Activated CD4-positive, alpha-beta memory T cell treated with anti-CD3 and anti-CD28 coated beads, Interleukin-2, amount 10 ng/mL, durations not matched to agents 7 days and 5 days (primary cell): ENCODE measurements at regions not wholly inside any gene's neighbourhood (a gene's known extent, or its start where the extent isn't known, plus 50 kb on each side); places are given as distances from the start of the nearest gene placed in this dataset.

ENCODE experiments used
- CTCF ChIA-PET: fragments of 350-600 bp; sonication (Branson Sonifier 250); formaldehyde crosslinking; loops from one replicate; lab custom pipeline; 2021; ENCODE audit warnings: antibody characterized with exemption, inconsistent platforms; lab: Charles Lee
- POLR2A ChIA-PET: fragments of 350-600 bp; sonication (Branson Sonifier 250); formaldehyde crosslinking; loops from one replicate; lab custom pipeline; 2021; ENCODE audit warnings: antibody characterized with exemption; lab: Charles Lee
- DNase-seq: peaks from one replicate; pipeline ENCODE4 v3.0.0-alpha.2; 2020
- H3K27ac Mint-ChIP-seq: one replicate; pipeline ENCODE4 v1.8.0; 2021; ENCODE audit warnings: mild to moderate bottlenecking, mixed read lengths
- H3K27me3 Mint-ChIP-seq: one replicate; pipeline ENCODE4 v1.8.0; 2021; ENCODE audit warnings: mixed read lengths
- H3K36me3 Mint-ChIP-seq: one replicate; pipeline ENCODE4 v1.8.0; 2021; ENCODE audit warnings: low read depth, mixed read lengths
- H3K4me1 Mint-ChIP-seq: one replicate; pipeline ENCODE4 v1.8.0; 2021; ENCODE audit warnings: mixed read lengths
- H3K4me3 Mint-ChIP-seq: one replicate; pipeline ENCODE4 v1.8.0; 2021; ENCODE audit warnings: mild to moderate bottlenecking, mixed read lengths
- H3K9me3 Mint-ChIP-seq: one replicate; pipeline ENCODE4 v1.8.0; 2021; ENCODE audit warnings: mixed read lengths

GRCh38 chr17:53118948-53119347, 703.8 kb upstream of the KIF2B start:
- H3K27me3 Mint-ChIP-seq = no peaks in the 10 kb centered on the region
- H3K4me1 Mint-ChIP-seq = no peaks in the 10 kb centered on the region
- DNase-seq = no peak
- H3K9me3 Mint-ChIP-seq = peaks cover 5% of the 10 kb centered on the region
- H3K27ac Mint-ChIP-seq = no peak overlapping the region
- ChIA-PET CTCF (no interaction called here), POLR2A (no interaction called here)
- no peak overlapping the region for H3K4me3 Mint-ChIP-seq
- H3K36me3 Mint-ChIP-seq = no peaks in the 10 kb centered on the region

- ChIA-PET CTCF (no interaction called here), POLR2A (no interaction called here)
- H3K4me1 Mint-ChIP-seq = no peaks in the 10 kb centered on the region
- H3K9me3 Mint-ChIP-seq = peaks cover 8% of the 10 kb centered on the region
- no peak overlapping the region for H3K4me3 Mint-ChIP-seq
- H3K27ac Mint-ChIP-seq = no peak overlapping the region
- no peaks in the 10 kb centered on the region for H3K27me3 Mint-ChIP-seq
- no peak for DNase-seq
- no peaks in the 10 kb centered on the region for H3K36me3 Mint-ChIP-seq
These were observed 715.8 kb upstream of the KIF2B start for GRCh38 chr17:53106886-53107285.

DNA sequence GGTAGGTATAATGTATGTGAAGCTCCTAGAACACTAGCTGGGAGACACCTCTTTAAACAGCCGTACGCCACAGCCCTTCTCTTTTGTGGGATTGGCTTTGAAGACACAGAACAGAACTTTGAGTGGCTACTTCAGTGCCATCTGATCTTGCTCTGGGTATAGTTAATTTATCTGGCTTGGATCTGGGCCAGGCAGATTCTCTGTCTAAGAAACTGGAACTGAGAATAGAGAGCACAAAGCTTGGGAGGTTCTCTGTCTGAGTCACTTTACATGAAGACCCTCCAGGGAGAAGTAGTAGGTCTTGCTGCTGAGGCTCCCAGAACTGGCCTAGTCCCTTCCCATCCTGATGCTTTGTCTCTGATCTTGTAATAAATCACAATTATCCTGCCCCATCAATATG, 721.0 kb upstream of the KIF2B start:
- H3K36me3 Mint-ChIP-seq = no peaks in the 10 kb centered on the region
- H3K4me3 Mint-ChIP-seq = no peak overlapping the region
- H3K4me1 Mint-ChIP-seq = no peaks in the 10 kb centered on the region
- no peak for DNase-seq
- no peak overlapping the region for H3K27ac Mint-ChIP-seq
- ChIA-PET CTCF (no interaction called here), POLR2A (no interaction called here)
- H3K27me3 Mint-ChIP-seq = no peaks in the 10 kb centered on the region
- peaks cover 8% of the 10 kb centered on the region for H3K9me3 Mint-ChIP-seq

GRCh38 chr17:53100126-53100525, 722.6 kb upstream of the KIF2B start:
- ChIA-PET POLR2A (no interaction called here), CTCF (no interaction called here)
- H3K4me1 Mint-ChIP-seq = no peaks in the 10 kb centered on the region
- no peaks in the 10 kb centered on the region for H3K36me3 Mint-ChIP-seq
- H3K27ac Mint-ChIP-seq = no peak overlapping the region
- no peaks in the 10 kb centered on the region for H3K27me3 Mint-ChIP-seq
- peaks cover 10% of the 10 kb centered on the region for H3K9me3 Mint-ChIP-seq
- no peak overlapping the region for H3K4me3 Mint-ChIP-seq
- no peak for DNase-seq

DNA sequence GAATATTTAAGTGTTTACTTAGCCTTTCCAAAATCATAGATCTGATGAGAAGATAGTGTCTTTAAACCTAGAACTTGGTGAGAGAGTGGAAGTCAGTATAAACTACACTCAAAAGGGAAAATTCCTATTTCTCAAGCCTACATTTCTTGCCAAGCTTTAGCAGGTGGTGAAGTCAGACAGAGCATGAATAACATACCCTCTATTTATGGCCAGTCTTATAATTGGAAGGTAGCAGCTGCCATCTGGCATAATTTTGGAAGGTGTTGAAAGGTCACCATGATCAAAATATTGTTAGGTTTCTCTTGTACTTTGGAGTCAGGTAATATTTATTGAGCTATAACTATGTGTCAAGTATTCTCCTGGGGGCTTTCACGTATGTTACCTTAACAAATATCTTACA, 729.3 kb upstream of the KIF2B start:
- H3K4me1 Mint-ChIP-seq = no peaks in the 10 kb centered on the region
- no peak overlapping the region for H3K4me3 Mint-ChIP-seq
- no peaks in the 10 kb centered on the region for H3K36me3 Mint-ChIP-seq
- DNase-seq = no peak
- CTCF ChIA-PET = no interaction called here
- H3K27ac Mint-ChIP-seq = no peak overlapping the region
- no peaks in the 10 kb centered on the region for H3K27me3 Mint-ChIP-seq
- POLR2A ChIA-PET = no interaction called here
- peaks cover 7% of the 10 kb centered on the region for H3K9me3 Mint-ChIP-seq

DNA sequence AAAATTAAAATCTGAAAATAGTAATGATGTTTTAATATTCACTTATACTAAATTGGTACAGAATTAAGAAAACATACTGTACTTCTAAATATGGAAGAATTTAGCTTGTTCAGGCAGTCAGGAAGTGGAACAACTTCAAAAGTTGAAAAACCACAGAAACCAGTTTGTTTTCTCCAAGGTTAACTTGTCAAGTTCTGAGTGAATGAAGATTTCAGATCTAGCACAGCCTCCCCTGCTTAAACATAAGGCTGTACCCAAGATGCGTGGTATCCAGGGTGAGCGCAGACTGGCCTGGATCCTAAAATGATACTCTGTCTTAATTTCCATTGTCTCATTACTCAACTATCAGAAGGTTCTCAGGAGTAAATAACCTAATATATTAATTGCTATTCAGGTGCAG, 730.7 kb upstream of the KIF2B start:
- Mint-ChIP-seq H3K9me3 (peaks cover 7% of the 10 kb centered on the region), H3K27me3 (no peaks in the 10 kb centered on the region), H3K36me3 (no peaks in the 10 kb centered on the region), H3K27ac (no peak overlapping the region), H3K4me3 (no peak overlapping the region), H3K4me1 (no peaks in the 10 kb centered on the region)
- no peak for DNase-seq
- POLR2A ChIA-PET = no interaction called here
- CTCF ChIA-PET = no interaction called here

DNA sequence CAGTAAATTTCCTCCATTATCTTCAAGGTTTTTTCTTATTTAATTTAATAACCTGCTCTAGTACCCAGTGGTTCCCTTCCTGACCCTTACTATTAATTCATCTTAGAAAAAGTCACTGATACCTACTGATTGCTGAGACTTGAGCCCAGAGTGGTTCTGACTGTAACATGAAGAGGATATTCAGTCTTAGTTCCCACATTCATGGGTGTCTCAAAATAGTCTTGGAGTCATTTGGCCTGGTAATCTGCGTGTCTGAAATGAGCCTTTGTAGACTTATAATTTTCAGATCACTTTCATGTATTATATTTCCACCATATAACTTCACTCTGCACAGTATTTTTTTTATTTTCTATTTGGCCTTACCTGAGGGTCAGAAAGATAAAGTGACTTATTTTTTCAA, 732.0 kb upstream of the KIF2B start:
- no peaks in the 10 kb centered on the region for H3K4me1 Mint-ChIP-seq
- no peaks in the 10 kb centered on the region for H3K36me3 Mint-ChIP-seq
- CTCF ChIA-PET = no interaction called here

GRCh38 chr17:53088481-53088880, 734.2 kb upstream of the KIF2B start:
- peaks cover 9% of the 10 kb centered on the region for H3K9me3 Mint-ChIP-seq
- H3K36me3 Mint-ChIP-seq = no peaks in the 10 kb centered on the region
- no peaks in the 10 kb centered on the region for H3K27me3 Mint-ChIP-seq
- DNase-seq = no peak
- no peak overlapping the region for H3K27ac Mint-ChIP-seq
- H3K4me1 Mint-ChIP-seq = no peaks in the 10 kb centered on the region
- ChIA-PET POLR2A (no interaction called here), CTCF (no interaction called here)
- no peak overlapping the region for H3K4me3 Mint-ChIP-seq

More for the DNA sequence above, 732.0 kb upstream of the KIF2B start:
- Mint-ChIP-seq H3K9me3 (peaks cover 7% of the 10 kb centered on the region), H3K4me3 (no peak overlapping the region), H3K27me3 (no peaks in the 10 kb centered on the region), H3K27ac (no peak overlapping the region)
- no peak for DNase-seq
- POLR2A ChIA-PET = no interaction called here

DNA sequence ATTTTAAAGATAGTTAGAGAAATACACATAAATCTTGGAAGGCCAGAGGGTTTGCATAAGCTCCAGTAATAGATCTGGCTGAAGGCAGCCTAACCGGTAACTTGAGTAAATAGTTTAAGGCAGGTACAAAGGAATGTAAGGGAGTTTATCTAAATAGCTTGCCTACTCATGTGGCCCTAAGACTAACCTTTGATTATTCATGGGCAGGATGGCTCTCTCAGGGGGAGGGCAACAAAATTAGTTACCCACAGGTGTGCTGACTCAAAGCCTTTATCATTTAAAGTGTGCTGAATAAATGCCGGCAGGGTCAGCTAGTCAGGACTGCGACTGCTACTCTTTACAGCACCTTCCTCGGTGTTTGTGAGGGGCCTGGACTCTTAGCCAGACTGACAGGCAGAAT, 761.3 kb upstream of the KIF2B start:
- POLR2A ChIA-PET = no interaction called here
- no peak for DNase-seq
- CTCF ChIA-PET = no interaction called here
- Mint-ChIP-seq H3K27ac (no peak overlapping the region), H3K9me3 (peaks cover 16% of the 10 kb centered on the region), H3K4me1 (no peaks in the 10 kb centered on the region), H3K4me3 (no peak overlapping the region), H3K27me3 (no peaks in the 10 kb centered on the region), H3K36me3 (no peaks in the 10 kb centered on the region)

- Mint-ChIP-seq H3K36me3 (no peaks in the 10 kb centered on the region), H3K27me3 (no peaks in the 10 kb centered on the region), H3K27ac (no peak overlapping the region), H3K9me3 (peaks cover 9% of the 10 kb centered on the region), H3K4me1 (no peaks in the 10 kb centered on the region), H3K4me3 (no peak overlapping the region)
- CTCF ChIA-PET = no interaction called here
- POLR2A ChIA-PET = no interaction called here
- DNase-seq = no peak
These were observed 764.7 kb upstream of the KIF2B start for GRCh38 chr17:53058031-53058430.

GRCh38 chr17:53046781-53047180, 775.9 kb upstream of the KIF2B start:
- ChIA-PET POLR2A (no interaction called here), CTCF (no interaction called here)
- peaks cover 12% of the 10 kb centered on the region for H3K9me3 Mint-ChIP-seq
- DNase-seq = no peak
- no peak overlapping the region for H3K27ac Mint-ChIP-seq
- no peaks in the 10 kb centered on the region for H3K4me1 Mint-ChIP-seq
- H3K36me3 Mint-ChIP-seq = no peaks in the 10 kb centered on the region
- H3K27me3 Mint-ChIP-seq = no peaks in the 10 kb centered on the region
- no peak overlapping the region for H3K4me3 Mint-ChIP-seq

DNA sequence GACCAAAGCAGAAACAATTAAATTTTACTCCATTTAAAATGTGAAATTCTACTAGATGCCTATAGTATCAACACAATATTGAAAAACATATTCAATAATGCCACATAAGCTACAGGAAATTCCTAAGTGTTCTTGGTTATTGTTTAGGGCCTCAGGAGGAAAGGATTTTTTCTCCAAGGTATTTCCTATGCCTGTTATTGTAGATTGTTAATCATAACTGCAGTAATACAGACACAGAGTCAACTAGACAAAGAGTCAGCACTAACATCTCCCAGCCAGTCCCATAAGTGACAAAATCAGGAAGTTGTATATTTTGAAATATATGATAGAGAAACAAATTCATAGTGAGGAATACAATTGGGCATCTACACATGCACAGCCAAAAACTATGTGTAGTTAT, 782.7 kb upstream of the KIF2B start:
- no peak overlapping the region for H3K27ac Mint-ChIP-seq
- H3K9me3 Mint-ChIP-seq = peaks cover 2% of the 10 kb centered on the region
- no peaks in the 10 kb centered on the region for H3K27me3 Mint-ChIP-seq
- H3K4me1 Mint-ChIP-seq = no peaks in the 10 kb centered on the region
- ChIA-PET CTCF (no interaction called here), POLR2A (no interaction called here)
- H3K36me3 Mint-ChIP-seq = no peaks in the 10 kb centered on the region
- H3K4me3 Mint-ChIP-seq = no peak overlapping the region
- DNase-seq = no peak

GRCh38 chr17:53033297-53033696, 789.4 kb upstream of the KIF2B start:
- Mint-ChIP-seq H3K9me3 (peaks cover 7% of the 10 kb centered on the region), H3K36me3 (no peaks in the 10 kb centered on the region), H3K27ac (no peak overlapping the region), H3K4me3 (no peak overlapping the region), H3K27me3 (no peaks in the 10 kb centered on the region), H3K4me1 (no peaks in the 10 kb centered on the region)
- no peak for DNase-seq
- POLR2A ChIA-PET = no interaction called here
- CTCF ChIA-PET = no interaction called here

DNA sequence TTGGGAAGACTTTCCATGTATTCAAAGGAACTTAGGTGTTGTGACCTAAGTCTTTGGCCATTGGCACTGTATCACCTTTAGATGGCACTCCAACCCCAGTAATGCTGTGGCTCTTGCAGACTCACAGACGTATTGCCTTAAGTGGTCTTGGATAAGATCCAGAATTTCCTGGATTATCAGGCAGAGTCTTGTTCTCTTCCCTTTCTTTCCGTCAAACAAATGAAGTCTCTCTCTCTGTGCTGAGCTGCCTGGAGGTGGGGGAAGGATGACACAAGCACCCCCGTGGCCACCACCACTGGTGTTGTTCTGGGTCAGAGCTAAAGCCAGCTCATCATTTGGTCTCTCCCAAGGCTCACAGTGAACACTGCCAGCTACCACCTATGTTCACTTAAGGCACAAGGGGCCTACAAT, 789.9 kb upstream of the KIF2B start:
- DNase-seq = no peak
- Mint-ChIP-seq H3K27me3 (no peaks in the 10 kb centered on the region), H3K4me1 (no peaks in the 10 kb centered on the region), H3K9me3 (peaks cover 7% of the 10 kb centered on the region), H3K27ac (no peak overlapping the region), H3K4me3 (no peak overlapping the region), H3K36me3 (no peaks in the 10 kb centered on the region)
- POLR2A ChIA-PET = no interaction called here
- CTCF ChIA-PET = interaction anchor here (0.9 kb wide), 1 partner anchor 9 kb away, joined by 3 read pairs; no protein-coding TSS in a partner anchor

GRCh38 chr17:53017227-53017626, 805.5 kb upstream of the KIF2B start:
- Mint-ChIP-seq H3K4me3 (no peak overlapping the region), H3K36me3 (no peaks in the 10 kb centered on the region), H3K4me1 (no peaks in the 10 kb centered on the region), H3K27me3 (no peaks in the 10 kb centered on the region), H3K27ac (no peak overlapping the region), H3K9me3 (peaks cover 22% of the 10 kb centered on the region)
- DNase-seq = no peak
- POLR2A ChIA-PET = no interaction called here
- CTCF ChIA-PET = no interaction called here
